Jurkat, Clone E6-1 (cell line): ENCODE measurements at regions not wholly inside any gene's neighbourhood (a gene's known extent, or its start where the extent isn't known, plus 50 kb on each side); places are given as distances from the start of the nearest gene placed in this dataset.

Source experiments
- DNase-seq: peaks from one replicate; pipeline ENCODE4 v3.0.0-alpha.2; 2011; ENCODE audit warnings: low read depth, low spot score
- H3K4me3 ChIP-seq: 2 replicates; pipeline ENCODE4 v1.5.1; 2011; ENCODE audit warnings: mild to moderate bottlenecking, low read length, control low read depth, moderate library complexity

DNA sequence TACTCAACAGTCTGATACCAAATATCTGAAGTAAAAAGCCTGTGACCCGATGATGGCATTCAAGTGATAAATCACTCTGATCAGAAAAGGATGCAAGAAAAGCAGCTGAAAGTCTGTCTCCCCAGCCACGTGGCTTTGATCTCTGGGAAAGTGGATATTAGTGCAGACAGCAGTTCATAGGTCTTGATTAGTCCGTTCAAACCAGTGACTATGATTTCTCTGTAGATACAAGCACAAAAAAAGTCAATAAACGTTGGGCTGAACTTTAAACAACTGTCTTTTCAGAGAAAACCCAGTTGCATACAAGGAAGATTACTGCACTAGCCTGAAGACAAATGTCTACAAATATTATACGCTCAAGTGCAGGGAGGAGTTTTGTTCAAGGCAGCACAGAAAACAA, 107.7 kb upstream of the CDC42EP3 start:
- H3K4me3 ChIP-seq = no peak overlapping the region
- no peak for DNase-seq

DNA sequence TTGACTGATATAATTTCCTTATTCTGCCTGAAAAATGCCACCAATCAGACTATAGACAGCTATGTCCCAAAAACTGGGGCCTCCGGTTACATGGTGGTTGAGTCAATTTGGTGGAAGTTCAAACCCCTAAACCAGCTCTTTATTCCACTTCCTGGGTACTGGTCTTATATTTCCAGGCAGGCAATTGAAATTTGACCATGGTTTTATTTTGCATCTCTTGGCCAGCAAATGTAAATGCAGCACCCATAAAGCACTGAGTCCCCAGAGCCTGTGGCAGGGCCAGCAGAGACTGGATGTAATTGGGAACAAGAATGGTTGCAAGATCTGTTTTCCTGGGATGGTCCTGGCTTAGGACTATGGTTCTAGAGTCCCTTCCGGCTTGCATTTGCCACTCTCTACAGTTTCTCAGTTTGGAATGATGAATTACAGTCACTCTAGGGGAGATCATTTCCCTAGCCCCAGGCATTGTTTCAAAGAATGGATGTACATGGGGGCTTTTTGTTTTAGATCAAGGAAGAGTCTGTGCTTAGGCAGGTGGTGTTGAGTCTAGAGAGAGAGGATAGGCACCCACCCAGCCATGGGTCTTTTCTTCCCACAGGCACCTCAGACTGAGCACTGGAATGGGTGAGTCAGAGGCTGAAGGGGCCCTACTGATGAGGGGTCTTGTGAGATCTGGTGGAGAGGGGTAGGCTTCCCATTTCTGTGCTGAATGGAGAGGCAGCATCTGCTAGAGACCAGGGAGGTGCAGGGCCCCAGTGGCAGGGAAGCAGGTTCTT, 108.4 kb upstream of the CDC42EP3 start:
- no peak for DNase-seq

DNA sequence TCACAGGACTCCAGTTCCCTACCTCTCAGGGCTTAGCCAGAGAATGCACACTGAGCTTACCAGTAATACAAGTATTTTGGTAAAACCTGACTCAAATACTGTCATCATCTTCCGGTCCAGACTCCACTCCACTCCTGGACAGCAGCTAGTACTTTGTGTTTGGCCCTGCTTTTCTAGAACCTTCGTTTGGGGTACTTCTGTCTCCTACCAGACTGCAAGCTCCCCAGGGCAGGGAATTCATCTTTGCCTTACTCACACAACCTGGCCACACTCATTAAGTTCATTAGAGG, 108.9 kb upstream of the CDC42EP3 start:
- DNase-seq = no peak
- H3K4me3 ChIP-seq = no peak overlapping the region

More for the DNA sequence above, 108.4 kb upstream of the CDC42EP3 start:
- no peak overlapping the region for H3K4me3 ChIP-seq

DNA sequence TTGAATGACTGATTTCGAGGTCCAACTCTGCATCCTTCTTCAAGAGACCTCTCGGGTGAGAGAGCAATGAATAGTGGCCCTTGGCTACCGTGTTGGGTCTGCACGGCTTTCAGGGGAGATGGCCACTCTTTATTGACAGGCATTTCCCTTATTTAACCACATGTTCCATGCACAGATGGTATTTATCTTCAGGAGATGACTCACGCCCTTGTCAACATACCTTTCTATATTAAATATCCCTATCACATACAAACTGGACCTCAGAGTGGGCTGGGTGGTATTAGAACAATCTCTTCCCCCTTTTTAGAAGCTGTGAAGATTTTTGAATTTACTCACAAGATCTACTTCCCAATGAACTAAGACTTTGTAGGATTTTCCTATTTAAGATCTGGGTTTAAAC, 109.6 kb upstream of the CDC42EP3 start:
- no peak overlapping the region for H3K4me3 ChIP-seq
- DNase-seq = no peak

DNA sequence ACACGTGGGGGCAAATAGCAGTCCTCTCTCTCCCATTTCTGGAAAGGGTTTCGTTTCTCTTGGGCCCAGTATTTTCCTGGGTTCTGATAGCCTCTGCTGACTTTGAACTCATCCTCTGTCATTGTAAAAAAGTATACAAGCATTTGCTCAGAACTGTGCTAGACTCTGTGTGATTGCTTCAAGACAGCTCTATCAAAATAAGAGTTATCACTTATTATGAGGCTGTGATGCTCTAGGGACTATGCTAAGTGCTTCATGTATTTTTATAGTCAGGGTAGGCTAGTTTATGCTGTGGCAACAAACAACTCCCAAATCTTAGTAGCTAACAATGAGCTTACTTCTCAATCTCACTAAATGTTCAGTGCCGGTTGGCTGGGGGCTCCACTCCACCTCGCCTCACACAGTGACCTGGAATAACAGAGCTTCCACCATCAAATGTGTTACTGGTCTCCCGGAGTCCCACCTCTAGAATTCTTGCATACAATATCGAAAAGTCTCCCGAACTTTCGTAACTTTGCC, 110.8 kb upstream of the CDC42EP3 start:
- no peak overlapping the region for H3K4me3 ChIP-seq
- DNase-seq = no peak

DNA sequence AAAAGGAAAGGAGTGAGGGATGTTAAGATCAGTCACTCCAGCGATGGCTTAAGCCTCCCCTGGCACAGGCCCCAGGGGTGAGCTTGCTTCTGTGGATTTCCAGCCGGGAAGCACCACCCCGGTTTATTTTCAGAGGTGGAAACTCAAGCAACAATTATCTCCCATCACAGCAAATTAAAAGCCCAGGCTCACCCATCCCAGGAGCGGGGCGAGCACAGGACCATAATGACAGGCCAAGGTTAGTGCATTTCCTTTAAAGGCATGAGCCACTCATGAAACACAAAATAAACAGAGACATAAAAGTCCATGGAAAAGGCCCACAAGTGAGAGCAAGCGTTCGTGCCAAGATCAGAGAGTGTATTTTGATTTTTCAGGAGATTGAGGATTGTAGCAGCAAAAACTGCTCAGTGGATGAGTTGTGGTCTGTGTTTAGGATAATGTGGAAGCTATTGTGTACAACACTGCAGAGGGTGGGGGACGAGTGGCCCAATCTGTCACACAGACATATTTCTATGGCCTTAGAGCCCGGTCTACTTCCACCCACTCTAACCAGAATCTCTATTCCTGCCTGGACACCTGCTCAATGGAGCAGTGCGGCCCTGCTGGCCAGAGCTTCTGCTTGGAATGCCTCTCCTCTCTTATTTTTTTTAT, 111.4 kb upstream of the CDC42EP3 start:
- no peak for DNase-seq
- no peak overlapping the region for H3K4me3 ChIP-seq

DNA sequence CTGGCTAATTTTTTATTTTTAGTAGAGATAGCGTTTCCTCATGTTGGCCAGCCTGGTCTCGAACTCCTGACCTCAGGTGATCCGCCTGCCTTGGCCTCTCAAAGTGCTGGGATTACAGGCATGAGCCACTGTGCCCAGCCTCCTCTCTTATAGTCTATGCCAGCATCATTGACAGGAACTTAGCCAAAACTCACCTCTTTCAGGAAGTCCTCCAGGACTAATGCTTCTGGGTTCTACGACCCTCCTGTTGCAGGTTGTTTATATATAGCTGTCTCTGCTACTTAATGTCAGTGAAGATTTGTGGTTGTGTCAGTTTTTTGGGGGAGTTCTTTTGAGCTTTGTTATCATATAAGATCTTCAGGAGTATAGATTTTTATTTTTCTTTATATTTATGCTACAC, 112.1 kb upstream of the CDC42EP3 start:
- DNase-seq = no peak
- H3K4me3 ChIP-seq = no peak overlapping the region

DNA sequence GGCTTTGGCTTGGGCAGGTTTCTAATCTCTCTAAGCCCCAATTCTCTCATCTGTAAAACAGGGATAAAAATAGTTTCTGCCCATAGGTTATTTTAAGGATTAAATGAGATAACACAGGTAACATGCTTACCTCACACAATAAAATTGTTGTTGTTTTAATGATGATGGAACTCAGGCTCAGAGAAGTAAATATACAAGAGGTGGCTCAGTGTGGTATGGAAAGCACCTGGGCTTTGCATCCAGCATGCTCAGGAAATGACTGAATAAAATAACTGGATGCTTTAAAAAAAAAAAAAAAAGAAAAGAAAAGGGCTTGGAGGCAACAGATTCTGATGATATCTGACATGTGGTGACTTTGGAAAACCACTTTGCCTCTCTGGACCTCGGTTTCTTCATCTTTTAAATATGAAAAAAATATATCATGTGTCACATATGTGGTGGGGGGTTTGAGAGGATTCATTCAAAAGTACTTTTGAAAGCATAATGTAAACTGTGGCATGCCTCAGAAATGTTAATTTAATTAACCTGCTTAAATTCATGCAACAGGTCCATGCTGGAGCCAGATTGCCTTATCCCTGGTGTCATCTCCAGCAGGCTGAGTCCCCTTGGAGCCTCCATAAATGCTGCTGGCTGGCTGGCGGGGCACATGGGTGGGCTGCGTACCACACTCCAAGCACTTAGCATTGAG, 112.8 kb upstream of the CDC42EP3 start:
- H3K4me3 ChIP-seq = no peak overlapping the region
- no peak for DNase-seq

DNA sequence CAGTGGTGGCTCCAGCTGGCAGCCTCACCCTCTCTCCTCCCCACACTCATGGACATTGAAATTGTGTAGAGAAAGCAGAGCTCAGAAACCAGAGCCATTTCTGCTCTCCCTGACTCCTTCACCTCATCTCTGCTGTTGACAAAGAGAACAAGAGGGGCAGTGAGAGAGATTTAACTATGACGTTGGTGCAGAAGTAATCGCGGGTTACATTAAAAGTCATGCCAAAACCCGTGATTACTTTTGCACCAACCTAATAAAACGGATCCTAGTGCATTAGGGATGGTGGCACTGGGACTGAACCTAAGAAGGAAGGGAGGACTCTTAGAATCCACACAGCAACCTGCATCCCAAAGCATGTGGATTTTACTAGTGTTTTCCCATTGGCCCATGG, 113.3 kb upstream of the CDC42EP3 start:
- H3K4me3 ChIP-seq = no peak overlapping the region
- no peak for DNase-seq

DNA sequence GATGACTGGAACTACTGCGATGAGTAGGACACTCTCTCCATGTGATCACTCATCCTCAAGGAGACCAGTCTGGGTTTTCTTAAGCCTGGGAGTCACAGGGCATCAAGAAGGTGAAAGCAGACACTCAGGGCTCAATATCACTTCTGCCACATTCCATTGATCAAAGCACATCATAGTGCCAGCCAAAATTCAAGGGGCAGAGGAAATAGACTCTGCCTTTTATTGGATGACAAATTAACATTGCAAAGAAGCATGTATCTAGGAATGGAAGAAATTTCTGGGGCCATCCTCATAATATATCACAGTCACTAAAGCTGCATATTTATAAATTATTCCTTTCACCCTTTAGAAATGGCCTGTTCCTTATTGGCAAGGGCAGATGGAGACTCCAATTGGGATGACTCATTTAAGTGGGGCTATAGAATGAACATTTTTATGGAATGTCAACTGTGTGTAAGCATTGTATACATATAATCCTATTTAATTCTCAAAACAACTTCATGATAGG, 114.8 kb upstream of the CDC42EP3 start:
- H3K4me3 ChIP-seq = no peak overlapping the region
- DNase-seq = no peak

DNA sequence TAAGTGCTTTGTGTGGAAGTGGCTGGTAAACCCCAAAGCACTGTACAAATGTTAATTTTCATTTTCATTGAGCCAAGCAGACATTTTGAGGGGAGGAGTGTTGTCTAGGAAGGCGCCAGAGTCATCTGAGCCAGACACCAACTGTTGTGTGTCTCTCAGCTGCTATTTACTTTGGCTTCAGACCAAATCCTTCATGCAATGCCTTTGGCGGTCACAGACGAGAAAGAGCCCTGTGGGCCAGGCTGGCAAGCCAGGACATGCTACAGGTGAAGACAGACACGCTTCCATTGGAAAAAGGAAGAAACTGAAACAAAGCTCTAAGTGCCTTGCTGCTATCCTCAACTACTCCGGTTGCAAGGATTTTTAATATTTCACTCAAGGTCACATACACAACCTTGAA, 115.4 kb upstream of the CDC42EP3 start:
- no peak overlapping the region for H3K4me3 ChIP-seq
- DNase-seq = no peak

DNA sequence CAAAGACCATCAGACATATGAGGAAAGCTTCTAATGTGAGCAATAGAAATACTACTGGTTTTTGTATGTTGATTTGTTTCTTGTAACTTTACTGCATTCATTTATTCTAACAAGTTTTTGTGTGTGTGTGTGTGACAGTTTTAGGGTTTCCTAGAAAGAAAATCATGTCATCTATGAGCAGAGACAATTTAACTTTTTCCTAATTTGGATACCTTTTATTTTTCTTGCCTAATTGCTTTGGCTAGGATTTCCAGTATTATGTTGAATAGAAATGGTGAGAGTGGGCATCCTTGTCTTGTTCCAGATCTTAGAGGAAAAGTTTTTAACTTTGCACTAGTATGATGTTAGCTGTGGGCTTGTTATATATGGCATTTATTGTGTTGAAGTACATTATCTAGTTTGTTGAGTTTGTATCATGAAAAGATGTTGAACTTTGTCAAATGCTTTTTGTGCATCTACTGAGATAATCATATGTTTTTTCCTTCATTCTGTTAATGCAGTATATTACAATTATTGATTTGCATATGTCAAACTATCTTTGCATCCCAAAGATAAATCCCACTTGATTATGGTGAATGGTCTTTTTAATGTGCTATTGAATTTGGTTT, 117.3 kb upstream of the CDC42EP3 start:
- H3K4me3 ChIP-seq = no peak overlapping the region
- DNase-seq = no peak

DNA sequence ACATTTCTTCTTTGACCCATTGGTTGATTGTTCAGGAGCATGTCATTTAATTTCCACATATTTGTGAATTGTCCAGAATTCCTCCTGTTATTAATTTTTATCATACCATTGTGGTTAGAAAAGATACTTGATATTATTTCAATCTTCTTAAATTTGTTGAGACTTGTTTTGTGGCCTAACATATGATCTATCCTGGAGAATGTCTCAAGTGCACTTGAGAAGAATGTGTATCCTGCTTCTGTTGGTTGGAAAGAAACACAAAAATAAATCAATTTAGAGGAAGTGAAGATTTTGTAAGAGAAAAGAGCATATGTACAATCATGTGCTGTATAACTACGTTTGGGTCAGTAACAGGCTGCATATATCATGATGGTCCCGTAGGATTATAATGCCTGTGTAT, 118.6 kb upstream of the CDC42EP3 start:
- DNase-seq = no peak
- H3K4me3 ChIP-seq = no peak overlapping the region

DNA sequence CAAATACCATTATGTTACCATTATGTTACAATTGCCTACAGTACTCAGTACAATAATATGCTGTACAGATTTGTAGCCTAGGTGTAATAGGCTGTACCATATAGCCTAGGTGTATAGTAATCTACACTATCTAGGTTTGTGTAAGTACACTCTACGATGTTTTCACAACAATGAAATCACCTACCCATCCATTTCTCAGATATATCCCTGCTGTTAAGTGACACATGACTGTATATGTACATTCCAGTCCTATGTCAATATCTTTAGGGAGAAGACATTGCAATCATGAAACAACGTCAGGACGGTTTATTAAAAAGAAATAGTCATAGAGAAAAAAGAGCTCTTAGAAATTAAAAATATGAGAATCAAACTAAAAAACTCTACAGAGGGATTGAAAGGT, 119.0 kb upstream of the CDC42EP3 start:
- no peak overlapping the region for H3K4me3 ChIP-seq
- no peak for DNase-seq

DNA sequence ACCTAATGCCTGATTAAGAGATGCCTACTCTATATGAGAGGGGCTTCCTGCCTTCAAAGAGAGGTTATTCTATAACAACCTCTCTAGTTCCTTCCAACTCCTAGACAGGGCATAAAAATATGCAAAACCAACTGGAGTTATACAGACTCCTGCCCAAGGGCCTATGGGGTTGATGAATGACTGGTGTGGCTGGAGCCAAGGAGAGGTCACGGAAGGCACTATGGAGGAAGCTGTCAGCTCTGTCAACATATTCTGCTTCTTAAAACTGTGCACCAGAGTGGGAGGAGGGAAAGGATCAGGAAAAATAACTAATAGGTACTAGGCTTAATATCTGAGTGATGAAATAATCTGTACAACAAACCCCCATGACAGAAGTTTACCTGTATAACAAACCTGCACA, 120.9 kb upstream of the CDC42EP3 start:
- no peak overlapping the region for H3K4me3 ChIP-seq
- no peak for DNase-seq

DNA sequence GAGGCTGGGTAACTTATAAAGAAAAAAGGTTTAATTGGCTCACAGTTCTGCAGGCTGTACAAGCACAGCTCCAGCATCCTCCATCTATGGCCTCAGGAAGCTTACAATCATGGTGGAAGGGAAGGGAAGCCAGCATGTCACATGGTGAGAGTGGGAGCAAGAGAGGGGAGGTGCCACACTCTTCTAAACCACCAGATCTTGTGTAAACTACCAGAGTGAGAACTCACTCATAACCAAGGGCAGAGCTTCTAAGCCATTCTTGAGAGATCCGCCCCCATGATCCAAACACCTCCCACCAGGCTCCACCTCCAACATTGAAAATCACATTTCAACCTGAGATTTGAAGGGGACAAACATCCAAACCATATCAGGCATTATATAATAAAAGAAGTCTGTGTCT, 121.6 kb upstream of the CDC42EP3 start:
- DNase-seq = no peak
- no peak overlapping the region for H3K4me3 ChIP-seq

DNA sequence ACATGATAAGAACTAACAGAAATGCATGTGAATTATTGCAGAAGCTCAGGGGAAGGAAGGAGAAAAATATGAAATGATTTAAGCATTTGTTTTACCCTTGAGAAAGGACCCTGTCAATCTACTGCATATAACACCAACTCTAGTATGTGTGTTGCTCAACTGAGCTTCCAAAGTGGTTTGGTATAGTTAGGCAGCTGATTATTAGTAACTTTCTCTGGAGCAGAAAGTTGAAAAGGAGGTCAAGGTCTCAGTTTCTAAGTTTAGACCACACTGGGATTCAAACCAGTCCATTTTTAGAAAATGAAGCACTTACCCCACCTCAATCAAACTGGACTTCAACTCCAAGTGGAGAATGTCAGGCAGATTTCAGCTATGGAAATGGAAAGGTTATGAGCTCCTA, 123.3 kb upstream of the CDC42EP3 start:
- H3K4me3 ChIP-seq = no peak overlapping the region
- no peak for DNase-seq

DNA sequence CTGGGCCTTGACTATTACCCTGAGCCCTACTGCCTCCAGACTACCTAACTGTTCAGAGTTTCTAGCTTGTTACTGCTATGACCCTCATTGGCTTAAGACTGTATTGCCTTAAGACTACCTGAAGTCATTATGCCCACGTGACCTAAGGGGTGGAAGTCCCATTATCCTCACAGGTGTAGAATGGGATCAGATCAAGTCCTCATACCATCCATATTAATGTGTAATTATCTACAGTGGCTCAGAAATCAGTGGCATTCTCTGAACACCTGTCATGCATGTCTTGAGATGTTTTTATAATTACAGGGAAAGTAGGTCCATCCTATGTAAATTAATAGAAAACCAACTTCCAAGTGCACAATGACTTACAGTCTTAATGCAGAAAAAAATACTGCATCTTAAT, 124.0 kb upstream of the CDC42EP3 start:
- DNase-seq = no peak
- no peak overlapping the region for H3K4me3 ChIP-seq

DNA sequence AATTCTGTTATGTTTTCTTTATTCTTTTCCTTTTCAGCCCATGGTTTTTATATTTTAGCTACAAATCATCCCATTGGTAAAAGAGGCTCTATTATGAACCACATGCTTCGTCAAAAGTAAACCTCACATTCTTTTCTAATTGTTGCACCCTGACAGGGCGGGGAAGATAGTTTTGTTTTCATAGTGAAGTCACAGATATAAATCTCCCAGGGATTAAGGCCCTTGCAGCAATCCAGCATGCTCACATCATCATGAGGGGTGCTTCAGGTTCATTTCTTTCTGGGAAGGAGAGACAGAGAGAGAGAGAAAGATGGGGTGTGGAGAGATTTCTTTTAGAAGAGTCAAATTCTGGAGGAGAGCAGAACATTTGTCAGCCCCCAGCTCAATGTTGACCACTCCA, 124.5 kb upstream of the CDC42EP3 start:
- H3K4me3 ChIP-seq = no peak overlapping the region
- DNase-seq = no peak

DNA sequence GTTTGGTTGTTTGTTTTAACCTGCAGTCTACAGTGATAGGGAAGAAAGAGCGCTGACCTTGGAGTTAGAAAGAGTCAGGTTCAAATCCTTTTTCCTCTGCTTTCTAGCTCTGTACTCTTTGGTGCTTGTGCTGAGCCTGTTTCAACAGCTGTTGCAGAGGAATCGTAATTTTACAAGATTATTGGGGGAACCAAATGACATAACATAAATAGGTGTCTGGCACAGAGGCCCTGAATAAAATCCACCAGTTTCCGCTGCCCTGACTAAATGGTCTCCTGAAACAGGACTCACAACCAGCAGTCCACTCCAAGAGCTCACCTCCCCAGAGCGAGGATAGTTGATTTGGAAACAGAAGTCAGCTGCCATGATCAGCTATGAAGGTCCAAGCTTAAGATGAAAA, 125.0 kb upstream of the CDC42EP3 start:
- no peak overlapping the region for H3K4me3 ChIP-seq
- no peak for DNase-seq
